Gastrocnemius medialis (tissue), 4 donors: ENCODE measurements at regions not wholly inside any gene's neighbourhood (a gene's known extent, or its start where the extent isn't known, plus 50 kb on each side); places are given as distances from the start of the nearest gene placed in this dataset.

Source experiments
- ATAC-seq, 2 donors: fragments of 150-250 bp; one replicate each; pipeline ENCODE4 v1.9.1; 2016
- DNase-seq, 2 donors: peaks; one replicate each; pipeline ENCODE4 v3.0.0-alpha.2; 2019
- H3K27ac ChIP-seq, 4 donors: fragments of 200-600 bp; sonication (generic); 1 replicate in 1 of 4; 2 replicates in 3 of 4; pipeline ENCODE4 v1.5.1; 2016 to 2018; ENCODE audit warnings: mild to moderate bottlenecking in 2 of 4, moderate library complexity in 1 of 4
- H3K27me3 ChIP-seq, 3 donors: fragments of 200-600 bp; sonication (generic) in 2 of 3; 1 replicate in 1 of 3; 2 replicates in 2 of 3; pipeline versions ENCODE4 v1.5.1 to v1.6.0; 2016 to 2019; ENCODE audit warnings: mild to moderate bottlenecking in 1 of 3, moderate library complexity in 1 of 3
- H3K36me3 ChIP-seq, 2 donors: fragments of 200-600 bp; sonication (generic) in 1 of 2; one replicate each; pipeline ENCODE4 v1.5.1; 2017 to 2018
- H3K4me1 ChIP-seq, 2 donors: fragments of 200-600 bp; sonication (generic) in 1 of 2; one replicate each; pipeline ENCODE4 v1.5.1; 2016 to 2017; ENCODE audit warnings: mild to moderate bottlenecking in 2 of 2
- H3K4me3 ChIP-seq, 4 donors: fragments of 200-600 bp; sonication (generic) in 3 of 4; 1 replicate in 1 of 4; 2 replicates in 3 of 4; pipeline ENCODE4 v1.5.1; 2016 to 2019; ENCODE audit warnings: mild to moderate bottlenecking in 2 of 4
- H3K9me3 ChIP-seq, 3 donors: fragments of 200-600 bp; sonication (generic) in 2 of 3; 1 replicate in 1 of 3; 2 replicates in 2 of 3; pipeline ENCODE4 v1.5.1; 2016 to 2019
- POLR2A ChIP-seq, 2 donors: fragments of 450-650 bp; IDR thresholded peaks; one replicate each; pipeline ENCODE4 v1.6.1; 2017; ENCODE audit warnings: antibody characterized with exemption in 2 of 2, mild to moderate bottlenecking in 2 of 2, moderate library complexity in 2 of 2
- in situ Hi-C, 4 donors: fragments of 200-750 bp; cut with MboI; loops; one replicate each; pipeline versions ENCODE4 v1.15.0 to v1.8.0; 2017; ENCODE audit warnings: low sequenced_read_pairs in 4 of 4
- intact Hi-C: fragments of 100-400 bp; cut with DNase I; formaldehyde crosslinking; loops from one replicate; pipeline ENCODE4 v1.15.1; 2023; ENCODE audit warnings: low total_unique reads
- TF ChIP-seq, protein P1 (sequence below), 5 experiments: fragments of 450-650 bp in 3 of 5; fragments of 200-600 bp in 2 of 5; sonication (generic) in 2 of 5; IDR thresholded peaks in 4 of 5; conservative IDR thresholded peaks in 1 of 5; 1 replicate in 4 of 5; 2 replicates in 1 of 5; pipeline ENCODE4 v1.5.1; 2016 to 2019; ENCODE audit warnings: antibody characterized with exemption in 5 of 5, mild to moderate bottlenecking in 3 of 5, moderate library complexity in 3 of 5

DNA sequence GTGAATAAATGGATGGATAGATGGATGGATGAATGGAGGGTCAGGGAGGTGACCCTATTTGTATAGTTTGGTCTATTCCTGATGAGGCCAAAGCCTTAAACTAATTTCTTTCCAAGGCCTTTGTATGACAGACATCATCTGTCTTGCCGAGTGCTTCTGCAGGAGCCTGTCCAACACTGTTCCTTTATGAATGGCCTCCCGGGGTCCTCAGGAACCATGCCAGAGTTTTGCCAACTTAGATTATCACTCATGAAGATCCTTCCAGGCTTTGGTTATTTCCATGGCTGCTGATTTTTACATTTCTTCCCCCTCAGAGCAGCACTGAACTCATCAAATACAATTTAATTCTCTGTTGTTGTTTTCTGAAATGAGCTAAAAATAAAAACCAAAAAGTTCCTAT is 133.0 kb upstream of the SOX2 start:
- intact Hi-C loops = no loop called here
- in situ Hi-C loops = no loop called here
- no peak for ATAC-seq

DNA sequence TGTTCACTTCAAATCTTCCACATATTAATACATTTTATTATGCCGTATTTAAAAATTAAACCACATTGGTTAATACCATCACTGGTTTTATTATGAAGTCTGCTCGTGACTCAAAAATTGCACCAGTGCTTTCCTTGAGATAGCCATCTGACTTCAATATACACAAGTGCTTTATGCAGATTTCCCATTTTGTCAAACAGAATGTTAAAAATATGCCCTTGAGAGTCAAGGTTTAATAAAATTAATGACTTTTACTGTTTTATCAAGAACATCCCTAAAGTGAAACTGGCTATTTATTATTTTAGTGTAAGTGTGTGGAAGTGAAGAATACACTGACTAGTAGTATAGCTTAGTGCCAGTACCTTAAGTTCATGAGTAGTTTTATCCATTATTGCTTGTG is 139.3 kb upstream of the SOX2 start:
- intact Hi-C loops (no loop called here), in situ Hi-C loops (no loop called here)
- H3K4me1 ChIP-seq = no peaks in the 10 kb centered on the region
- no peak for ATAC-seq
- no peak for DNase-seq
- TF ChIP-seq, protein P1, sequence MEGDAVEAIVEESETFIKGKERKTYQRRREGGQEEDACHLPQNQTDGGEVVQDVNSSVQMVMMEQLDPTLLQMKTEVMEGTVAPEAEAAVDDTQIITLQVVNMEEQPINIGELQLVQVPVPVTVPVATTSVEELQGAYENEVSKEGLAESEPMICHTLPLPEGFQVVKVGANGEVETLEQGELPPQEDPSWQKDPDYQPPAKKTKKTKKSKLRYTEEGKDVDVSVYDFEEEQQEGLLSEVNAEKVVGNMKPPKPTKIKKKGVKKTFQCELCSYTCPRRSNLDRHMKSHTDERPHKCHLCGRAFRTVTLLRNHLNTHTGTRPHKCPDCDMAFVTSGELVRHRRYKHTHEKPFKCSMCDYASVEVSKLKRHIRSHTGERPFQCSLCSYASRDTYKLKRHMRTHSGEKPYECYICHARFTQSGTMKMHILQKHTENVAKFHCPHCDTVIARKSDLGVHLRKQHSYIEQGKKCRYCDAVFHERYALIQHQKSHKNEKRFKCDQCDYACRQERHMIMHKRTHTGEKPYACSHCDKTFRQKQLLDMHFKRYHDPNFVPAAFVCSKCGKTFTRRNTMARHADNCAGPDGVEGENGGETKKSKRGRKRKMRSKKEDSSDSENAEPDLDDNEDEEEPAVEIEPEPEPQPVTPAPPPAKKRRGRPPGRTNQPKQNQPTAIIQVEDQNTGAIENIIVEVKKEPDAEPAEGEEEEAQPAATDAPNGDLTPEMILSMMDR (IDR thresholded peaks at IDR 0.05 in 4 of 5, conservative IDR thresholded peaks at IDR 0.05 in 1 of 5) = no peak
- no peak for TF ChIP-seq POLR2A (IDR thresholded peaks at IDR 0.05)
- no peaks in the 10 kb centered on the region for H3K27me3 ChIP-seq
- no peak overlapping the region for H3K4me3 ChIP-seq
- H3K27ac ChIP-seq = no peak overlapping the region
- H3K9me3 ChIP-seq = no peaks in the 10 kb centered on the region
- H3K36me3 ChIP-seq = no peaks in the 10 kb centered on the region

More for the DNA sequence above, 133.0 kb upstream of the SOX2 start:
- H3K27me3 ChIP-seq = no peaks in the 10 kb centered on the region
- H3K27ac ChIP-seq = no peak overlapping the region
- TF ChIP-seq, protein P1 (IDR thresholded peaks at IDR 0.05 in 4 of 5, conservative IDR thresholded peaks at IDR 0.05 in 1 of 5) = no peak
- no peak for TF ChIP-seq POLR2A (IDR thresholded peaks at IDR 0.05)
- no peaks in the 10 kb centered on the region for H3K36me3 ChIP-seq
- no peak overlapping the region for H3K4me3 ChIP-seq
- no peaks in the 10 kb centered on the region for H3K9me3 ChIP-seq
- no peak for DNase-seq
- no peaks in the 10 kb centered on the region for H3K4me1 ChIP-seq

DNA sequence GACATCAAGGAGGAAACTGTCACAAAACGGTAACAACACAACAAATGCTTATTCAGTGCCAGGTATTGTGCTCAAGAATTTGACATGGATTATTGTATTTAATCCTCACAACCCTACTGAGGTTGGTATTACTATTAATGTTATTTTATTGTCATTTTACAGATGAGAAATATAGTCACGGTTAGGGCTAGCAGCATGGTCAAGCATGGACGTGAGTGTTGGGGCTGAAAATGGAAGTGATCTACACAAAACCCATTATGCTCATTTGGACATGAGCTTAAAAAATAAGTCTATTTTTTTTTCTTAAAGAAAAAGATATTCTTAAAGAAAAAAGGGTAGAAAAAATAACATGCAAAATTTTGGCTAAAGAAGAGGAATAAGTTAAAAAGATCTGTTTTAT is 141.3 kb upstream of the SOX2 start:
- no peak overlapping the region for H3K27ac ChIP-seq
- H3K9me3 ChIP-seq = no peaks in the 10 kb centered on the region
- in situ Hi-C loops (no loop called here), intact Hi-C loops (no loop called here)
- DNase-seq (no peak), ATAC-seq (no peak)
- no peaks in the 10 kb centered on the region for H3K36me3 ChIP-seq
- TF ChIP-seq, protein P1 (IDR thresholded peaks at IDR 0.05 in 4 of 5, conservative IDR thresholded peaks at IDR 0.05 in 1 of 5) = no peak
- TF ChIP-seq POLR2A (IDR thresholded peaks at IDR 0.05) = no peak
- H3K4me3 ChIP-seq = no peak overlapping the region
- no peaks in the 10 kb centered on the region for H3K27me3 ChIP-seq
- H3K4me1 ChIP-seq = no peaks in the 10 kb centered on the region

DNA sequence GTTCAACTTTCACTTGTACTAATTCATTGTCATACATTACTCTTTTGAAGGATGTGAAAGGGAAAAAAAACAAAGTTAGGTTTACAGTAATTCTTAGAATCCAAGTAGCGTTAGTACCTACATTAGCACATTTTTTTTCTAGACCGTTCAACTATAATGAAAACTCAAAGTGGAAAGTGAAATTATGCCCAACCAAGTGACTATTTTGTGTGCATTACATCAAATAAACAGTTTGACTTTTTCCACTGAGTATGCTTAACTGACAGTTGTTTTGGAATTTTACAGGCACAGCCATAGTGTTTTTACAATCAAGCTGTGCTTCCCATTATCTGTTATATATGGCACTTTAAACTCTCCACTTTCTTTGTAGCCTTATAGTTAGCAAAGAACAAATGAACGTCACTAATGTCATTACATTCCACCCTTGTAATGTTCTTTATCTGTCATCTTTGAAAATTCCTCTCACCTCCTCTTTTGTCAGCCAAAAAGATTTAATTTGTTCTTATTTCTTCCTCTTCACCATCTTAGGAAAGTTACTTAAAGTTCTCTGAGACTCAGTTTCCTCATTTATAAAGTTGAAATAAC is 142.3 kb upstream of the SOX2 start:
- Histone ChIP-seq H3K9me3 (no peaks in the 10 kb centered on the region), H3K27me3 (no peaks in the 10 kb centered on the region), H3K27ac (no peak overlapping the region), H3K4me3 (no peak overlapping the region), H3K36me3 (no peaks in the 10 kb centered on the region), H3K4me1 (no peaks in the 10 kb centered on the region)
- ATAC-seq (no peak), DNase-seq (no peak)
- intact Hi-C loops = no loop called here
- in situ Hi-C loops = no loop called here
- TF ChIP-seq, protein P1 (IDR thresholded peaks at IDR 0.05 in 4 of 5, conservative IDR thresholded peaks at IDR 0.05 in 1 of 5) = no peak
- no peak for TF ChIP-seq POLR2A (IDR thresholded peaks at IDR 0.05)

DNA sequence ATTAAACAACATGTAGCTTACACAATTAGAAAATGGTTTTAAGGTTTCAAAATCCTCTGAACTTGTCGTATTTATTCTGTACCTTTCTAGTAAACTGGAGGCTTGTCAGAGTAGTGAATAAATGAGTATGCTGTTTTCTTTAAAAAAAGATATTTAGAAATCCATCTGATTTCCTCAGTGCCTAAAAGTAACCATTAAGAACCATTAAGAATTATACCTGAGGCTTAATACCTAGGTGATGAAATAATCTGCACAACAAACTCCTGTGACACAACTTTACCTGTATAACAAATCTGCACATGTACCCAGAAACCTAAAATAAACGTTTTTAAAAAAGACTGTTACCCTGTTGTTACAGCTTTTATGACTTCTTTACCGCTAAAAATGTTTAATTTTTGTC is 143.0 kb upstream of the SOX2 start:
- H3K36me3 ChIP-seq = no peaks in the 10 kb centered on the region
- in situ Hi-C loops (no loop called here), intact Hi-C loops (no loop called here)
- DNase-seq (no peak), ATAC-seq (no peak)
- no peak overlapping the region for H3K27ac ChIP-seq
- no peaks in the 10 kb centered on the region for H3K27me3 ChIP-seq
- H3K4me3 ChIP-seq = no peak overlapping the region
- no peaks in the 10 kb centered on the region for H3K9me3 ChIP-seq
- TF ChIP-seq, protein P1 (IDR thresholded peaks at IDR 0.05 in 4 of 5, conservative IDR thresholded peaks at IDR 0.05 in 1 of 5) = no peak
- TF ChIP-seq POLR2A (IDR thresholded peaks at IDR 0.05) = no peak
- H3K4me1 ChIP-seq = no peaks in the 10 kb centered on the region
